WTC11 (cell line): ENCODE measurements at regions not wholly inside any gene's neighbourhood (a gene's known extent, or its start where the extent isn't known, plus 50 kb on each side); places are given as distances from the start of the nearest gene placed in this dataset.

Experiments
- ATAC-seq: fragments of 200-7000 bp; cut with Tn5 transposase; 2 replicates; pipeline ENCODE4 v1.10.0; 2021; ENCODE audit warnings: mild to moderate bottlenecking, moderate library complexity
- CTCF ChIA-PET: fragments of 300-600 bp; sonication (Branson Sonifier 250); formaldehyde crosslinking; loops from one replicate; lab custom pipeline; 2021; ENCODE audit warnings: antibody characterized with exemption; lab: Charles Lee
- POLR2A ChIA-PET: fragments of 350-600 bp; sonication (Branson Sonifier 250); formaldehyde crosslinking; loops from one replicate; lab custom pipeline; 2021; ENCODE audit warnings: antibody characterized with exemption; lab: Charles Lee
- DNase-seq: peaks from one replicate; pipeline ENCODE4 v3.0.0; 2021; ENCODE audit warnings: low spot score
- H3K27ac Mint-ChIP-seq: 2 replicates; pipeline ENCODE4 v1.8.0; 2021; ENCODE audit warnings: mixed read lengths
- H3K27me3 Mint-ChIP-seq: 2 replicates; pipeline ENCODE4 v1.8.0; 2021; ENCODE audit warnings: low read depth, mild to moderate bottlenecking, moderate library complexity, mixed read lengths
- H3K36me3 Mint-ChIP-seq: 2 replicates; pipeline ENCODE4 v1.8.0; 2021; ENCODE audit warnings: mixed read lengths
- H3K4me1 Mint-ChIP-seq: 2 replicates; pipeline ENCODE4 v1.8.0; 2022; ENCODE audit warnings: mixed read lengths
- H3K4me3 Mint-ChIP-seq: 2 replicates; pipeline ENCODE4 v1.8.0; 2021; ENCODE audit warnings: mild to moderate bottlenecking, moderate library complexity, mixed read lengths
- H3K9me3 Mint-ChIP-seq: 2 replicates; pipeline ENCODE4 v1.8.0; 2021; ENCODE audit warnings: mixed read lengths
- CREM ChIP-seq: sonication (generic); formaldehyde crosslinking; IDR thresholded peaks from 2 replicates; pipeline ENCODE4 v1.8.1; 2022; ENCODE audit warnings: mild to moderate bottlenecking, missing genetic modification reagents, moderate library complexity
- FOXK1 ChIP-seq: sonication (generic); formaldehyde crosslinking; IDR thresholded peaks from 2 replicates; pipeline ENCODE4 v1.8.0; 2022; ENCODE audit warnings: mild to moderate bottlenecking, moderate library complexity, missing genetic modification reagents
- JUN ChIP-seq: sonication (generic); formaldehyde crosslinking; IDR thresholded peaks from 2 replicates; pipeline ENCODE4 v1.8.0; 2023; ENCODE audit warnings: mild to moderate bottlenecking, missing genetic modification reagents
- NFE2L1 ChIP-seq: sonication (generic); formaldehyde crosslinking; IDR thresholded peaks from 2 replicates; pipeline ENCODE4 v1.8.1; 2023; ENCODE audit warnings: missing genetic modification reagents
- NFYB ChIP-seq: sonication (generic); formaldehyde crosslinking; conservative IDR thresholded peaks from 2 replicates; pipeline ENCODE4 v1.8.0; 2022; ENCODE audit warnings: low read depth, missing genetic modification reagents
- RORB ChIP-seq: fragments of 250-450 bp; sonication (Bioruptor Pico); IDR thresholded peaks from 2 replicates; pipeline ENCODE4 v1.9.0; 2021; ENCODE audit warnings: mild to moderate bottlenecking
- TP53 ChIP-seq: sonication (generic); formaldehyde crosslinking; IDR thresholded peaks from 2 replicates; pipeline ENCODE4 v1.8.1; 2023; ENCODE audit warnings: mild to moderate bottlenecking, missing genetic modification reagents
- ZBTB21 ChIP-seq: sonication (generic); formaldehyde crosslinking; IDR thresholded peaks from 2 replicates; pipeline ENCODE4 v1.8.1; 2023; ENCODE audit warnings: mild to moderate bottlenecking, missing genetic modification reagents, borderline replicate concordance
- ZNF317 ChIP-seq: sonication (generic); formaldehyde crosslinking; IDR thresholded peaks from 2 replicates; pipeline ENCODE4 v1.8.1; 2023; ENCODE audit warnings: low read depth, mild to moderate bottlenecking, moderate library complexity, missing genetic modification reagents, borderline replicate concordance
- TF ChIP-seq, protein P1 (sequence below): sonication (generic); formaldehyde crosslinking; IDR thresholded peaks from 2 replicates; pipeline ENCODE4 v1.8.1; 2022; ENCODE audit warnings: low read depth, missing genetic modification reagents, borderline replicate concordance
- TF ChIP-seq, protein P2 (sequence below): sonication (generic); formaldehyde crosslinking; IDR thresholded peaks from 2 replicates; pipeline ENCODE4 v1.8.0; 2022; ENCODE audit warnings: mild to moderate bottlenecking, missing genetic modification reagents
- TF ChIP-seq, protein P3 (sequence below): sonication (generic); formaldehyde crosslinking; IDR thresholded peaks from 2 replicates; pipeline ENCODE4 v1.8.1; 2023; ENCODE audit warnings: mild to moderate bottlenecking, missing genetic modification reagents, moderate library complexity
- TF ChIP-seq, protein P4 (sequence below): fragments of 250-450 bp; sonication (Bioruptor Pico); IDR thresholded peaks from 2 replicates; pipeline ENCODE4 v1.9.0; 2021; ENCODE audit warnings: mild to moderate bottlenecking
- TF ChIP-seq, protein P5 (sequence below): sonication (generic); formaldehyde crosslinking; IDR thresholded peaks from 2 replicates; pipeline ENCODE4 v1.8.0; 2023; ENCODE audit warnings: missing genetic modification reagents

DNA sequence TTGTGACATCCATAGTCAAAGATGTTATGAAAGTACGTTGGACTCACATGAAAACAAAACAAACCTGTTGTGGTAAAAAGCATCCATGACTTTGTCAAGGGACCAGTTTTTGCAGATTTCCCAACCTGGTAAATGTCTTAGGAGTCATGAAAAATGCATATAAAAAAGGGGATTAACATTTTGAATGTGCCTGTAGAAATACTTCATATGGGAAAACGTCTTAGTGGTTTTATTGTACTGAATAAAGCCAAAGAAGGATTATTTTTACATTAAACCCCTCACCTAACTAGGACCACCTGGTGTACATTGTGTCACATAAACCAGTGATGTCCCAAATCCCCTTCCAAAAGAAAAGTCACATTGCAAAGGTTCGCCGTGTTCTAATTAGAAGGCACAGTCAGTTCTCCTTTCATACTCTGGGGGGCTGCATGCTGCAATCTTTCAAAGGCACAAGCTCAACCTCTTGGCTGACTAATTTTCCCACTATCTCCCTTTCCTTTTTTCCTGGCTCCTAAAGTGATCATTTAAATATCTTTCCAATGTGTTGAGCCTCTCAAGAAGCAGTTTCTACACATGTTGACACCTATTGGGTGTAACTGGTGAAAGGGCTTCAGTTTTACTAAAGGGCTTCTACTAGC, 119.8 kb upstream of the SPAG17 start (continued):
- TF ChIP-seq, protein P1, sequence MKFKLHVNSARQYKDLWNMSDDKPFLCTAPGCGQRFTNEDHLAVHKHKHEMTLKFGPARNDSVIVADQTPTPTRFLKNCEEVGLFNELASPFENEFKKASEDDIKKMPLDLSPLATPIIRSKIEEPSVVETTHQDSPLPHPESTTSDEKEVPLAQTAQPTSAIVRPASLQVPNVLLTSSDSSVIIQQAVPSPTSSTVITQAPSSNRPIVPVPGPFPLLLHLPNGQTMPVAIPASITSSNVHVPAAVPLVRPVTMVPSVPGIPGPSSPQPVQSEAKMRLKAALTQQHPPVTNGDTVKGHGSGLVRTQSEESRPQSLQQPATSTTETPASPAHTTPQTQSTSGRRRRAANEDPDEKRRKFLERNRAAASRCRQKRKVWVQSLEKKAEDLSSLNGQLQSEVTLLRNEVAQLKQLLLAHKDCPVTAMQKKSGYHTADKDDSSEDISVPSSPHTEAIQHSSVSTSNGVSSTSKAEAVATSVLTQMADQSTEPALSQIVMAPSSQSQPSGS, result no peak
- TF ChIP-seq CREM (no peak), NFE2L1 (no peak)
- TF ChIP-seq, protein P2, sequence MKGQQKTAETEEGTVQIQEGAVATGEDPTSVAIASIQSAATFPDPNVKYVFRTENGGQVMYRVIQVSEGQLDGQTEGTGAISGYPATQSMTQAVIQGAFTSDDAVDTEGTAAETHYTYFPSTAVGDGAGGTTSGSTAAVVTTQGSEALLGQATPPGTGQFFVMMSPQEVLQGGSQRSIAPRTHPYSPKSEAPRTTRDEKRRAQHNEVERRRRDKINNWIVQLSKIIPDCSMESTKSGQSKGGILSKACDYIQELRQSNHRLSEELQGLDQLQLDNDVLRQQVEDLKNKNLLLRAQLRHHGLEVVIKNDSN (CRISPR knock-in tag), result no peak

DNA sequence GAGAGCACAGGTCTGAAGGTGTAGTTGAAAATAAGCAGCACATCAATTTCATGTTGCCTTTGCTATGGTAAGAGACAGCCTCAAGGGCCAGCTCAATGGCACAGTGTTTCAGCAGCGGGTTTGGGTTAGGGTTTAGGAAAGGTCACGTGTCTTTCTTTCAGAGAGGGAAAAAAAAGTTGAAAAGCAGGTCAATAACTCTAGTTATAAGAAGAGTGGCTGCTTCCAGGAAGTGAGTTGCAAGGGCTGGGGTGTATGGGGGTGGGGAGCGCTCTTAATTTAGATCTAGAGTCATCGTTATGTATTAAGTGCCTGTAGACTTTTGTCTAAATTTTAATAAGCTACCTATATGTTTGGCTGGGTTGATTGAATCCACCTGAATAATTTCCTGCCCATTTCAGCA, 118.5 kb upstream of the SPAG17 start:
- Mint-ChIP-seq H3K36me3 (no peaks in the 10 kb centered on the region), H3K9me3 (no peaks in the 10 kb centered on the region), H3K27ac (peak overlapping the region; percentile 79; the same call in 1 of the 2 replicates), H3K27me3 (no peaks in the 10 kb centered on the region), H3K4me1 (peaks cover 52% of the 10 kb centered on the region), H3K4me3 (no peak overlapping the region)
- ATAC-seq (peak; percentile 30; the same call in 1 of the 2 replicates), DNase-seq (no peak)
- ChIA-PET POLR2A (no interaction called here), CTCF (interaction anchor here (1.8 kb wide), 1 partner anchor 80 kb away, joined by 4 read pairs; no protein-coding TSS in a partner anchor)
- TF ChIP-seq, protein P3, sequence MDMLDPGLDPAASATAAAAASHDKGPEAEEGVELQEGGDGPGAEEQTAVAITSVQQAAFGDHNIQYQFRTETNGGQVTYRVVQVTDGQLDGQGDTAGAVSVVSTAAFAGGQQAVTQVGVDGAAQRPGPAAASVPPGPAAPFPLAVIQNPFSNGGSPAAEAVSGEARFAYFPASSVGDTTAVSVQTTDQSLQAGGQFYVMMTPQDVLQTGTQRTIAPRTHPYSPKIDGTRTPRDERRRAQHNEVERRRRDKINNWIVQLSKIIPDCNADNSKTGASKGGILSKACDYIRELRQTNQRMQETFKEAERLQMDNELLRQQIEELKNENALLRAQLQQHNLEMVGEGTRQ (CRISPR knock-in tag), result 0 out of 2 replicates have a peak, but pooled peaks have one; percentile 22
- TF ChIP-seq, protein P2 (CRISPR knock-in tag), result 0 out of 2 replicates have a peak, but pooled peaks have one; percentile 20
- no peak for TF ChIP-seq NFYB (CRISPR knock-in tag)

DNA sequence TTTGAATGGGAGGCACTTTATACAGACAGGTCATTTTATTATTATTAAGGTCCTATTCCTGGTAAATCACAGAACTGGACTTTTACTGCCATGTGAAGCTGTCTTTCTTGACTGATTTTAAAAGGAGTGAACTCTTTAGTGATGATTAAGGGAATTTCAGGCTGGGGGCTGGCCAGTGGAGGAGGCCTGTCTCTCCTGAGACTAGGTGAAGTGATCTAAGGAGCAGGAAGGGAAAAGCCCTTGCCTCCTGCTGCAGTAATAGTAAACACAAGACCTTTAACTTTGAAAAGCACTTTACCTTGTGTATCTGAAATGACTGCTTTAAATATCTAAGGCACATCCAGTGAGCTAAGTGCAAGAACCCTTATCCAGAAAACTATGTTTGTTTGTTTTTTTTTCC, 118.0 kb upstream of the SPAG17 start:
- ATAC-seq (peak; percentile 46; the same call in 1 of the 2 replicates), DNase-seq (no peak)
- Mint-ChIP-seq H3K4me3 (no peak overlapping the region), H3K4me1 (peaks cover 54% of the 10 kb centered on the region), H3K36me3 (no peaks in the 10 kb centered on the region), H3K27me3 (no peaks in the 10 kb centered on the region), H3K9me3 (no peaks in the 10 kb centered on the region), H3K27ac (peak overlapping the region; percentile 18; the same call in 1 of the 2 replicates)
- ChIA-PET POLR2A (no interaction called here), CTCF (interaction anchor here (1.8 kb wide), 1 partner anchor 80 kb away, joined by 4 read pairs; no protein-coding TSS in a partner anchor)
- TF ChIP-seq, protein P4, sequence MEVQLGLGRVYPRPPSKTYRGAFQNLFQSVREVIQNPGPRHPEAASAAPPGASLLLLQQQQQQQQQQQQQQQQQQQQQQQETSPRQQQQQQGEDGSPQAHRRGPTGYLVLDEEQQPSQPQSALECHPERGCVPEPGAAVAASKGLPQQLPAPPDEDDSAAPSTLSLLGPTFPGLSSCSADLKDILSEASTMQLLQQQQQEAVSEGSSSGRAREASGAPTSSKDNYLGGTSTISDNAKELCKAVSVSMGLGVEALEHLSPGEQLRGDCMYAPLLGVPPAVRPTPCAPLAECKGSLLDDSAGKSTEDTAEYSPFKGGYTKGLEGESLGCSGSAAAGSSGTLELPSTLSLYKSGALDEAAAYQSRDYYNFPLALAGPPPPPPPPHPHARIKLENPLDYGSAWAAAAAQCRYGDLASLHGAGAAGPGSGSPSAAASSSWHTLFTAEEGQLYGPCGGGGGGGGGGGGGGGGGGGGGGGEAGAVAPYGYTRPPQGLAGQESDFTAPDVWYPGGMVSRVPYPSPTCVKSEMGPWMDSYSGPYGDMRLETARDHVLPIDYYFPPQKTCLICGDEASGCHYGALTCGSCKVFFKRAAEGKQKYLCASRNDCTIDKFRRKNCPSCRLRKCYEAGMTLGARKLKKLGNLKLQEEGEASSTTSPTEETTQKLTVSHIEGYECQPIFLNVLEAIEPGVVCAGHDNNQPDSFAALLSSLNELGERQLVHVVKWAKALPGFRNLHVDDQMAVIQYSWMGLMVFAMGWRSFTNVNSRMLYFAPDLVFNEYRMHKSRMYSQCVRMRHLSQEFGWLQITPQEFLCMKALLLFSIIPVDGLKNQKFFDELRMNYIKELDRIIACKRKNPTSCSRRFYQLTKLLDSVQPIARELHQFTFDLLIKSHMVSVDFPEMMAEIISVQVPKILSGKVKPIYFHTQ (CRISPR knock-in tag), result no peak
- no peak for TF ChIP-seq RORB (CRISPR knock-in tag)
- TF ChIP-seq FOXK1 (CRISPR knock-in tag), result no peak
- TF ChIP-seq NFYB (CRISPR knock-in tag), result no peak
- TF ChIP-seq, protein P5, sequence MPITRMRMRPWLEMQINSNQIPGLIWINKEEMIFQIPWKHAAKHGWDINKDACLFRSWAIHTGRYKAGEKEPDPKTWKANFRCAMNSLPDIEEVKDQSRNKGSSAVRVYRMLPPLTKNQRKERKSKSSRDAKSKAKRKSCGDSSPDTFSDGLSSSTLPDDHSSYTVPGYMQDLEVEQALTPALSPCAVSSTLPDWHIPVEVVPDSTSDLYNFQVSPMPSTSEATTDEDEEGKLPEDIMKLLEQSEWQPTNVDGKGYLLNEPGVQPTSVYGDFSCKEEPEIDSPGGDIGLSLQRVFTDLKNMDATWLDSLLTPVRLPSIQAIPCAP (CRISPR knock-in tag), result no peak
- no peak for TF ChIP-seq ZNF317 (CRISPR knock-in tag)
- no peak for TF ChIP-seq TP53 (CRISPR knock-in tag)
- TF ChIP-seq JUN (CRISPR knock-in tag), result no peak
- TF ChIP-seq ZBTB21 (CRISPR knock-in tag), result no peak
